ENCODE measurements at regions not wholly inside any gene's neighbourhood (a gene's known extent, or its start where the extent isn't known, plus 50 kb on each side); places are given as distances from the start of the nearest gene placed in this dataset.
"Not testable (repeated sequence)": the region's sequence is repeated elsewhere in the genome, so short reads cannot be mapped to it uniquely, and the experiment has no call there.

- no peak for DNase-seq (ENCODE audit: low read depth)
Measured at GRCh38 chr4:149203256-149204001, 612.2 kb downstream of the IQCM start.

GRCh38 chr4:149202117-149202516, 613.5 kb downstream of the IQCM start:
- no peak for DNase-seq (ENCODE audit: low read depth)

DNA sequence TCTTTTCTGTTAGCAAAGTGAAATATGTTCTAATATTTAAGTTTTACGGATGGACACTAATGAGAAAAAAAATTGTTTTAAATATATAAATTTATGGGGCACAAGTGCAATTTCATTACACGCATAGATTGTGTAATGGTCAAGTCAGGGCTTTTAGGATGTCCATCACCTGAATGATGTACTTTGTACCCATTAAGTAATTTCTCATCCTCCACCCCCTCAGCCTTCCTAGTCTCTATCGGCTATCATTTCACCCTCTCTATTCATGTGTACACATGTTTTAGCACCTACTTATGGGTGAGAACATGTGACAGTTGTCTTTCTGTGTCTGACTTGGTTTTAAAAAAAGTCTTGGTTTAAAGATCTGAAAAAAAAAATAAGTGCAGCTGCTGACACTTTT, 616.0 kb downstream of the IQCM start:
- no peak for DNase-seq (ENCODE audit: low read depth)

DNA sequence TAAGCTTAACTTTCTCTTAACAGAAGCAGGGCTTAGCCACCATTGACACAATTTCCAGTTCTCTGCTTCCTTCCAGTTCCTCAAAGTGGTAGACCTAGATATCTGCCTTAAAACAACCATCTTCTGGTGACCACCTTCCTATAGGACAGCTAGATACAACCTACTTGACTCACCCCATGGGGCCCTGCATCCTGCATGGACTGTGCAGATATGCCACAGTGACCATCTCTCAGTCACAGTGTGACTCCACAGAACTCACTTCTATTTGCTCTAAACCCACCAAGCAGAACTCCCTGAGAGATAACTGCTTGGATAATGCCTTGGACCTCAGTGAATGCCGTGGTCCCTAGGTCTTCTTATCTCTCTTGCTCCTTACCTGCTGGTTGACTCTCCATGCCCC, 621.6 kb downstream of the IQCM start:
- DNase-seq (ENCODE audit: low read depth), result no peak

GRCh38 chr4:149187726-149188125, 627.9 kb downstream of the IQCM start:
- peak; percentile 30 for DNase-seq (ENCODE audit: low read depth)

GRCh38 chr4:149183638-149184037, 632.0 kb downstream of the IQCM start:
- DNase-seq (ENCODE audit: low read depth), result no peak

GRCh38 chr4:149181459-149181858, 634.2 kb downstream of the IQCM start:
- not testable (repeated sequence) for DNase-seq (ENCODE audit: low read depth)

DNA sequence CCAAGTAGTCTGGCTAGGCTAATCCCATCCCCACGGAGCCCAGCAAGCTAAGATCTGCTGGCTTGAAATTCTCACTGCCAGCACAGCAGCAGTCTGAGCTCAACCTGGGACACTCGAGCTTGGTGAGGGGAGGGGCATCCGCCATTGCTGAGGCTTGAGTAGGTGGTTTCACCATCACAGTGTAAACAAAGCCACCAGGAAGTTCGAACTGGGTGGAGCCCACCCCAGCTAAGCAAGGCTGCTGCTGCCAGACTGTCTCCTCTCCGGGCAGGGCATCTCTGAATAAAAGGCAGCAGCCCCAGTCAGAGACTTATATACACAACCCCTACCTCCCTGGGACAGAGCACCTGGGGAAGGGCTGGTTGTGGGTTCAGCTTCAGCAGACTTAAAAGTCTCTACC, 639.6 kb downstream of the IQCM start:
- peak; percentile 10 for DNase-seq (ENCODE audit: low read depth)

DNA sequence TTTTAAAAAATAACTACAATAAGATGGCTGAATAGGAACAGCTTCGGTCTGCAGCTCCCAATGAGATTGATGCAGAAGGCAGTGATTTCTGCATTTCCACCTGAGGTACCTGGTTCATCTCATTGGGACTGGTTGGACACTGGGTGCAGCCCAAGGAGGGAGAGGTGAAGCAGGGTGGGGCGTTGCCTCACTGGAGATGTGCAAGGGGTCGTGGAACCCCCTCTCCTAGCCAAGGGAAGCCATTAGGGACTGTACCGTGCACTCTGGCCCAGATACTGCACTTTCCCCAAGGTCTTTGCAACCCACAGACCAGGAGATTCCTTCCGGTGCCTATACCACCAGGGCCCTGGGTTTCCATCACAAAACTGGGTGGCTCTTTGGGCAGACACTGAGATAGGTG, 640.1 kb downstream of the IQCM start:
- no peak for DNase-seq (ENCODE audit: low read depth)

GRCh38 chr4:149173241-149174013, 642.2 kb downstream of the IQCM start:
- DNase-seq (ENCODE audit: low read depth), result no peak

DNA sequence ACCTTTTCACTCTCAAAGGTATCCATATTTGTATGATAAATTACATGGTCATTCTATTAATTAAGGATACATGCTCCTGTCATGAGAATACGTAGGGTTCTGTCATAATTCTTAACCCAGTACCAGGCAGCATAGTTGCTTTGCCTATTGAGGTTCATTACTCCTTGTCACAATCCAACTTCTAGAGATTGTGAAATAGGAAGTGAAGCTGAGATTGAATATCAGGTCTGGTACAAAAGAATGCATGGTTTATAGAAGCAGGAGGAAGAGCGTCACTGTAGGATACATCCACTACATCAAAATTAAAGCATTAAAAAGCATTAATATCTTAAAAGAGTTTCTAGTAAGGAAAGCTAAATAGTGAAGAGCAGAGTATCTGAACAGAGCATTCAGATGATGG, 647.0 kb downstream of the IQCM start:
- no peak for DNase-seq (ENCODE audit: low read depth)

- DNase-seq (ENCODE audit: low read depth), result no peak
Measured at GRCh38 chr4:149166876-149167275, 648.8 kb downstream of the IQCM start.

DNA sequence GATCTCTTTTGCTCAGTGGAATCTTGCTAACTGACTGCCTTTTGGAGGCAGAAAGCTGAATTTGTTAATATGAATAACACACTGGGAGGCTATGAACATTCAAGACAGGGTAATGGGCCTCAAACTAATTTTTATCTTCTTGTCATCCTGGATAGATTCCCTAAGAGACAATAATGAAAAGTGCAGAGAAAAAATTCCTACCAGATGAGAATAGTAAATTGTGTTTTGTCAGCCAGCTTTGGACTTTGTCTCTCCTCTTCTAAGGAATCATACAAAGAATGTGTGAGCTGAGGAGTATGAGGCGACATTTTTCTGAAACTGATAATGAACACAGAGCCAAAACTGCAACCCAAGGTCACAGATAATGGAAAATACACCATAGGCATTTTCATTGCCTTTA, 649.3 kb downstream of the IQCM start:
- DNase-seq (ENCODE audit: low read depth), result no peak

DNA sequence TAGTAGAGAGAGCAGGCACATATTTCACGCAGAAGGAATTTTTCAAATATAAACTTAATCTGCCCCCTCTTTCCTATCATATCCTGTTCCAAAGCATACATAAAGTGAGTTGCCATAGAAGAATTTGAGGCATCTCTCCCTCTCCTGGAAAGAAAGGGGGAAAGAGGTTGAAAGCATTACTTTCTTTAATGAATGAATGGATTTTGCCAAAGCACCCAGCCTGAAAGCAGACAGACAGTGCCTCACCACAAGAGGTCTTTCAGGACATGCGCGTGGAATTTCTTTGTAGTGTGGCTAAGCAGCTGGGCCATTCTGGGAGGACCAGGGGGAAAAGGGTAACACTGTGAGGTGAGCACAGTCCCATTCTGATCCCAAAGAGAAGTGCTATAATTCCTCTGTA, 651.4 kb downstream of the IQCM start:
- DNase-seq (ENCODE audit: low read depth), result peak; percentile 71

DNA sequence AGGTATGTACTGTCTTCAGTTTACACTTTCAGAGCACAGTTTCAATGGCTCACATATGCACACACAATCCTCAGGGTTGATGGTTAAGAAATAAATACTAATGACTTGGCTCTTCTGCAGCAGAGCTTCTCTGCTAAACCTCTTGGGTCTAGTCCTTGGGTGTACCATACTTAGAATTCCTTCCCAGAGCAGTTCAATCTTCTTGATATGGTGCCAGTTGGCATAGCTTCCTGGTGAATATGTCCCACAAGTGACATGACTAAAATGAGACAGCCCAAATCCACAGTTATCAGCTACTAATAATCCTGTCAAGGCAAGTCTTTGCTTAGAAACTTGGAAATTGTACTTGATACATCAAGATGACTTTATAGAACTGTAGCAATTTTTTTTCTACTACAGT, 654.4 kb downstream of the IQCM start:
- peak; percentile 34 for DNase-seq (ENCODE audit: low read depth)

DNA sequence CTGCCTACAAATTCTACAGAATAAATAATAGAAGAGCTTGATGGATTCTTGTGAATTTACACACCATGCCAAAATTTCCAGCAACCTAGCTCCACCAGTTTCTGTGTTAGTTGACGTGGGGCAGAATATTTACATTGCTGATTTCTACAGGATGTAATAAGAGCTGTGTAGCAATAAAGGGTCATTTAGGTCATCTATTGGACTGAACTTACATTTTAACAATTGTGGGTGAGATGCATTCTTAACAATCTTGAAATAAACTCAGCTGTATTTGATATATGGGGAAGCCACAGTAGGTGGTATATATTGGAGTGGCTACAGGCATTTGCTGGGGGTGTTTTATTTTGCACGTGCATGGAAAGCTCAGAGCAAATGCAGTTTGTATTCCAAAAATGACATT, 655.3 kb downstream of the IQCM start:
- no peak for DNase-seq (ENCODE audit: low read depth)

- no peak for DNase-seq (ENCODE audit: low read depth)
Measured at GRCh38 chr4:149158817-149159216, 656.8 kb downstream of the IQCM start.

DNA sequence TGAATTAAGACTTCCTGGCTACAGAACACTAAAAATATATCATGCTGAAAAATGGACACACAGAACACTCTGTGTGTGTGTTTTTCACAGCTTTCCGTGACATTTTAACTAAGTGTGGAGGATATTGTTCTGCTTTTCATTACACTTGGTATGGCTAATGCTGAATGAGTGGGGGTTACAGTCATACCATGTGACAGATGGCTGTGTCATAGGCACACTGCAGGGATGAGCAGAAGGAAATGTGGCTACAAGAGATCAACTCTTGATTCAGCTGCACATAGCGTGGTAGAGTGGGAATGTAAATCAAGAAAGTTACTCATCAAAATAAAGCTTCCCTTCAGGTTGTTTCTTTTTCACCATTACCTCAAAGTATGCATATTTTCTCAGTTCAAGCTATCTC, 669.8 kb downstream of the IQCM start:
- peak; percentile 85 for DNase-seq (ENCODE audit: low read depth)

GRCh38 chr4:149144060-149144459, 671.6 kb downstream of the IQCM start:
- DNase-seq (ENCODE audit: low read depth), result no peak

GRCh38 chr4:149141391-149141790, 674.3 kb downstream of the IQCM start:
- no peak for DNase-seq (ENCODE audit: low read depth)

GRCh38 chr4:149140841-149141240, 674.8 kb downstream of the IQCM start:
- DNase-seq (ENCODE audit: low read depth), result no peak

DNA sequence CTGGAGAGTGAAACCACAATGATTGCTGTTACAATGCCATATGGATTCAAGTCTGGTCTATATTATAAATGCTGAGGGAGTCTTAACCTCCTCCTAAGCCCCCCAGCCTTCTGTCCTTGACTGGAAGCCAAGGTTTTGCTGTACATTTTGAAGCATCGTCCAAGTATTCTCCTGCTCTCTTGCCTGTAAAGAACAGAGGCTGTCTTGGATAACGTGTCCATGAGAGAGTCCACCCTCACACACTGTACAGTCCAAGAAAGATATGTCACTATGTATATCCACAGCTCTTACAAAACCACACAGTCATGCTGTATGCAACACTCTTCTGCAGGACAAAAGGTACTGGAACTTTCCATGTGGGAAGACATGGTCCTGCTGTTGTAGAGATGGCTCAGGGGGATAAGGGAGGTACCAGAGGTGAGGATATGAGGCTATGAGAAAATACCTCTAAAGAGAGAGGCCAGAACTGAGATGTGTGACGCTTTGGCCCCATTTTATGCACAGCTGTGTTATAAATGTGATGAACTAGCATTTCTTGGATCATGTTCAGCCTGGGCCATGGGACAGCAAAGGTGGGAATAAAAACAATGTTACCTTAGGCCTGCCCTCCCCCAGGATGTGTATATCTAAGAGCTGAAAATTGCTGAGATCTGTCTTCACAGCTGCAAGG, 678.6 kb downstream of the IQCM start:
- no peak for DNase-seq (ENCODE audit: low read depth)

GRCh38 chr4:149135062-149135461, 680.6 kb downstream of the IQCM start:
- no peak for DNase-seq (ENCODE audit: low read depth)
